Vagina (tissue), 2 donors: ENCODE measurements at regions not wholly inside any gene's neighbourhood (a gene's known extent, or its start where the extent isn't known, plus 50 kb on each side); places are given as distances from the start of the nearest gene placed in this dataset.

Experiments
- CTCF ChIP-seq, 3 experiments: fragments of 450-650 bp in 2 of 3; fragments of 200-600 bp in 1 of 3; sonication (generic) in 1 of 3; IDR thresholded peaks; one replicate each; pipeline ENCODE4 v1.5.1; 2017 to 2019; ENCODE audit warnings: antibody characterized with exemption in 3 of 3, mild to moderate bottlenecking in 2 of 3, moderate library complexity in 2 of 3
- POLR2A ChIP-seq, 2 donors: fragments of 450-650 bp; IDR thresholded peaks; one replicate each; pipeline ENCODE4 v1.6.1; 2017; ENCODE audit warnings: antibody characterized with exemption in 2 of 2, mild to moderate bottlenecking in 2 of 2, moderate library complexity in 2 of 2
- POLR2AphosphoS5 ChIP-seq, 2 donors: sonication (generic); formaldehyde crosslinking; IDR thresholded peaks; one replicate each; pipeline ENCODE4 v1.9.0; 2017; ENCODE audit warnings: antibody characterized with exemption in 2 of 2, mild to moderate bottlenecking in 2 of 2, low read depth in 1 of 2; ENCODE audit not compliant: insufficient read depth in 1 of 2

GRCh38 chr14:77990337-77990736 lies 179.8 kb upstream of the NRXN3 start:
- TF ChIP-seq CTCF (IDR thresholded peaks at IDR 0.05) (no peak), POLR2AphosphoS5 (IDR thresholded peaks at IDR 0.05; ENCODE audit: insufficient read depth in 1 of 2, low read depth in 1 of 2) (no peak), POLR2A (IDR thresholded peaks at IDR 0.05) (no peak)
